ENCODE measurements at regions not wholly inside any gene's neighbourhood (a gene's known extent, or its start where the extent isn't known, plus 50 kb on each side); places are given as distances from the start of the nearest gene placed in this dataset.
"Not testable (repeated sequence)": the region's sequence is repeated elsewhere in the genome, so short reads cannot be mapped to it uniquely, and the experiment has no call there.

- DNase-seq (ENCODE audit: low read depth in 2 of 2), result no peak
These were observed 610.5 kb upstream of the LRRTM4 start for GRCh38 chr2:78132391-78133370.

GRCh38 chr2:78145395-78145996, 623.3 kb upstream of the LRRTM4 start:
- no peak for DNase-seq (ENCODE audit: low read depth in 2 of 2)

- no peak for DNase-seq (ENCODE audit: low read depth in 2 of 2)
These were observed 624.0 kb upstream of the LRRTM4 start for GRCh38 chr2:78145997-78146722.

GRCh38 chr2:78147466-78147865, 625.3 kb upstream of the LRRTM4 start:
- DNase-seq (ENCODE audit: low read depth in 2 of 2), result no peak

GRCh38 chr2:78154586-78154985, 632.4 kb upstream of the LRRTM4 start:
- no peak for DNase-seq (ENCODE audit: low read depth in 2 of 2)

GRCh38 chr2:78162202-78162601, 640.0 kb upstream of the LRRTM4 start:
- no peak for DNase-seq (ENCODE audit: low read depth in 2 of 2)

GRCh38 chr2:78172157-78172556, 650.0 kb upstream of the LRRTM4 start:
- DNase-seq (ENCODE audit: low read depth in 2 of 2), result not testable (repeated sequence)

- DNase-seq (ENCODE audit: low read depth in 2 of 2), result no peak
These were observed 653.5 kb upstream of the LRRTM4 start for GRCh38 chr2:78175645-78176044.

- DNase-seq (ENCODE audit: low read depth in 2 of 2), result no peak
These were observed 678.9 kb upstream of the LRRTM4 start for GRCh38 chr2:78201064-78201575.

- no peak for DNase-seq (ENCODE audit: low read depth in 2 of 2)
These were observed 680.2 kb upstream of the LRRTM4 start for GRCh38 chr2:78202366-78202765.

GRCh38 chr2:78202986-78203670, 681.0 kb upstream of the LRRTM4 start:
- DNase-seq (ENCODE audit: low read depth in 2 of 2), result no peak

- no peak for DNase-seq (ENCODE audit: low read depth in 2 of 2)
These were observed 695.9 kb upstream of the LRRTM4 start for GRCh38 chr2:78218066-78218465.

GRCh38 chr2:78237704-78238103, 715.5 kb upstream of the LRRTM4 start:
- DNase-seq (ENCODE audit: low read depth in 2 of 2), result no peak

- no peak for DNase-seq (ENCODE audit: low read depth in 2 of 2)
These were observed 723.4 kb upstream of the LRRTM4 start for GRCh38 chr2:78245394-78246135.

- DNase-seq (ENCODE audit: low read depth in 2 of 2), result no peak
These were observed 729.5 kb upstream of the LRRTM4 start for GRCh38 chr2:78251708-78252107.

- DNase-seq (ENCODE audit: low read depth in 2 of 2), result no peak
These were observed 738.7 kb upstream of the LRRTM4 start for GRCh38 chr2:78260861-78261260.

- DNase-seq (ENCODE audit: low read depth in 2 of 2), result no peak
These were observed 739.3 kb upstream of the LRRTM4 start for GRCh38 chr2:78261454-78261853.

GRCh38 chr2:78262089-78262488, 739.9 kb upstream of the LRRTM4 start:
- not testable (repeated sequence) for DNase-seq (ENCODE audit: low read depth in 2 of 2)

- DNase-seq (ENCODE audit: low read depth in 2 of 2), result no peak
These were observed 740.7 kb upstream of the LRRTM4 start for GRCh38 chr2:78262713-78263375.

GRCh38 chr2:78263571-78263970, 741.4 kb upstream of the LRRTM4 start:
- no peak for DNase-seq (ENCODE audit: low read depth in 2 of 2)
